ENCODE measurements at regions not wholly inside any gene's neighbourhood (a gene's known extent, or its start where the extent isn't known, plus 50 kb on each side); places are given as distances from the start of the nearest gene placed in this dataset.

- TF ChIP-seq POLR2A (IDR thresholded peaks at IDR 0.05) (no peak), CTCF (IDR thresholded peaks at IDR 0.05) (no peak)
Measured at GRCh38 chr2:16461672-16462071, 204.0 kb downstream of the CYRIA start.
